ENCODE measurements at regions not wholly inside any gene's neighbourhood (a gene's known extent, or its start where the extent isn't known, plus 50 kb on each side); places are given as distances from the start of the nearest gene placed in this dataset.

DNA sequence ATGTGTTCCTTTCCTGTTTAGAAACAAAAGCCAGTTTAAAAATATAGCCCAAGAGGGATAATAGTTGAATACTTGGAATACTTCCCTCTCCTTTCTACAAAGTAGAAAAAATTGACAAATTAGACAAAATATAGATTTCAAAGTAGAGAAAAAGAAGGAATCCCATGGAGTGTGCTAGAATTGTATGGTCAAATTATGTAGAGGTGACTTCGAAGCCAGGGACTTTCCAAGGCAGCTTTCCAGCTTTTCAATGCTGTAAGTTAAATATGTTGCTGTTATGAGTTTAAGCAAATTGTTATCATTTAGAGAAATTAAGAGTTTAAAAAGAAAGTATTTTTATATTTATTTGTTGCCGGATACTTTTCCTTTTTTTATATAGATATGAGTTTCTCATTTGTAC lies 415.5 kb upstream of the OPRM1 start:
- no peak overlapping the region for H3K4me3 ChIP-seq (ENCODE audit: low read length)
- 95% methylated on average over 2 of the region's 2 CpGs; no CpG with 5 or more reads in 1 of the 2 experiments for WGBS, 2 experiments (ENCODE audit: insufficient coverage in 1 of 2, insufficient read length in 1 of 2)
- H3K9me3 Mint-ChIP-seq: no peaks in the 10 kb centered on the region
- H3K27me3 ChIP-seq (ENCODE audit: control insufficient read depth, insufficient read depth, low read length, poor library complexity, severe bottlenecking): no peaks in the 10 kb centered on the region
- no peaks in the 10 kb centered on the region for H3K36me3 Mint-ChIP-seq (ENCODE audit: low read depth)
- no peaks in the 10 kb centered on the region for H3K27me3 Mint-ChIP-seq (ENCODE audit: insufficient read depth)
- H3K9ac ChIP-seq (ENCODE audit: extremely low read depth, low read length, poor library complexity, severe bottlenecking): no peak overlapping the region
- H3K4me3 Mint-ChIP-seq: no peak overlapping the region
- peaks cover 6% of the 10 kb centered on the region for H3K4me1 Mint-ChIP-seq
- no peaks in the 10 kb centered on the region for H3K9me3 ChIP-seq (ENCODE audit: control insufficient read depth, low read length)
- peaks cover under 1% of the 10 kb centered on the region for H3K4me1 ChIP-seq (ENCODE audit: control insufficient read depth, insufficient read depth, low read length)
- DNase-seq: no peak
- H3K27ac ChIP-seq (ENCODE audit: low read depth, low read length): no peak overlapping the region
- no peak overlapping the region for H3K27ac Mint-ChIP-seq
- TF ChIP-seq, protein P1, sequence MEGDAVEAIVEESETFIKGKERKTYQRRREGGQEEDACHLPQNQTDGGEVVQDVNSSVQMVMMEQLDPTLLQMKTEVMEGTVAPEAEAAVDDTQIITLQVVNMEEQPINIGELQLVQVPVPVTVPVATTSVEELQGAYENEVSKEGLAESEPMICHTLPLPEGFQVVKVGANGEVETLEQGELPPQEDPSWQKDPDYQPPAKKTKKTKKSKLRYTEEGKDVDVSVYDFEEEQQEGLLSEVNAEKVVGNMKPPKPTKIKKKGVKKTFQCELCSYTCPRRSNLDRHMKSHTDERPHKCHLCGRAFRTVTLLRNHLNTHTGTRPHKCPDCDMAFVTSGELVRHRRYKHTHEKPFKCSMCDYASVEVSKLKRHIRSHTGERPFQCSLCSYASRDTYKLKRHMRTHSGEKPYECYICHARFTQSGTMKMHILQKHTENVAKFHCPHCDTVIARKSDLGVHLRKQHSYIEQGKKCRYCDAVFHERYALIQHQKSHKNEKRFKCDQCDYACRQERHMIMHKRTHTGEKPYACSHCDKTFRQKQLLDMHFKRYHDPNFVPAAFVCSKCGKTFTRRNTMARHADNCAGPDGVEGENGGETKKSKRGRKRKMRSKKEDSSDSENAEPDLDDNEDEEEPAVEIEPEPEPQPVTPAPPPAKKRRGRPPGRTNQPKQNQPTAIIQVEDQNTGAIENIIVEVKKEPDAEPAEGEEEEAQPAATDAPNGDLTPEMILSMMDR (conservative IDR thresholded peaks at IDR 0.05): no peak
- H3K36me3 ChIP-seq (ENCODE audit: control insufficient read depth, insufficient read depth, low read length): no peaks in the 10 kb centered on the region

DNA sequence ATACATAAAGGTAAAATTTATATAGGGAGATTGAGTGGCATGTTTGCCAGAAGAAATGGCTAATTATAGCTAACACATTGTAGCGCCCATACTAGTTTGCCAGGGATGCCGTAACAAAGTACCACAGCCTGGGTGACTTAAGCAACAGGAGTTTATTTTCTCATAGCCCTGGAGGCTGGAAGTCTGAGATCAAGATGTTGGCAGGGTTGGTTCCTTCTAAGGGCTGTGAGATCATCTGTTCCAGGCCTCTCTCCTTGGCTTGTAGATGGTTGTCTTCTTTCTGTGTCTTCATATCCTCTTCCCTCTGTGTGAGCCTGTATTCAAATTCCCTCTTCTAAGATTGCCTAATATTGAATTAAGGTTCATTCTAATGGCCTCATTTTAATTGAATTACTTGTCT lies 417.5 kb upstream of the OPRM1 start:
- Histone ChIP-seq H3K4me1 (ENCODE audit: control insufficient read depth, insufficient read depth, low read length) (no peaks in the 10 kb centered on the region), H3K9me3 (ENCODE audit: control insufficient read depth, low read length) (no peaks in the 10 kb centered on the region), H3K27me3 (ENCODE audit: control insufficient read depth, insufficient read depth, low read length, poor library complexity, severe bottlenecking) (no peaks in the 10 kb centered on the region), H3K27ac (ENCODE audit: low read depth, low read length) (no peak overlapping the region), H3K4me3 (ENCODE audit: low read length) (no peak overlapping the region), H3K9ac (ENCODE audit: extremely low read depth, low read length, poor library complexity, severe bottlenecking) (no peak overlapping the region), H3K36me3 (ENCODE audit: control insufficient read depth, insufficient read depth, low read length) (no peaks in the 10 kb centered on the region)
- peaks cover 5% of the 10 kb centered on the region for H3K4me1 Mint-ChIP-seq
- no peak overlapping the region for H3K4me3 Mint-ChIP-seq
- no peaks in the 10 kb centered on the region for H3K36me3 Mint-ChIP-seq (ENCODE audit: low read depth)
- no peaks in the 10 kb centered on the region for H3K9me3 Mint-ChIP-seq
- DNase-seq: no peak
- no peak overlapping the region for H3K27ac Mint-ChIP-seq
- TF ChIP-seq, protein P1 (conservative IDR thresholded peaks at IDR 0.05): no peak
- no peaks in the 10 kb centered on the region for H3K27me3 Mint-ChIP-seq (ENCODE audit: insufficient read depth)
- 93 to 99% methylated on average over 2 of the region's 2 CpGs for WGBS, 2 experiments (ENCODE audit: insufficient coverage in 1 of 2, insufficient read length in 1 of 2)

DNA sequence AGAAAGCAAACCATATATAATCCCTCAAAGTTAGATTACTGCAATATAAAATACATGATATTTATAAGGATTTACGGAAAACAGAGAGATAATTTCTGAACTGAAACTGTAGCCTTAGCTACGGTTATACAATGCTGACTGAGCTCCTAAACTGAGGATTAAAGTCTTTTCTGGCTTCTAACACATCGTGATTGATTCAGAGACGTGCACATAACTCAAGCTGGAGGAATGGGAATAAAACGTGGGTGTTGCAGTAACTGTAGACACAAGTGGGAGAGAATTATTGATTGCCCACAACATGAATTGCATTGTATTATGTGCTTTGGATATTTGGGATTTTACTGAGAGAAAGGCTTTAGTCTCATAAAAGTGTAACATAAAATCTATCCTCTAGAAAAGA lies 418.0 kb upstream of the OPRM1 start:
- Histone ChIP-seq H3K4me3 (ENCODE audit: low read length) (no peak overlapping the region), H3K9me3 (ENCODE audit: control insufficient read depth, low read length) (no peaks in the 10 kb centered on the region), H3K4me1 (ENCODE audit: control insufficient read depth, insufficient read depth, low read length) (no peaks in the 10 kb centered on the region), H3K27ac (ENCODE audit: low read depth, low read length) (no peak overlapping the region), H3K27me3 (ENCODE audit: control insufficient read depth, insufficient read depth, low read length, poor library complexity, severe bottlenecking) (no peaks in the 10 kb centered on the region), H3K9ac (ENCODE audit: extremely low read depth, low read length, poor library complexity, severe bottlenecking) (no peak overlapping the region), H3K36me3 (ENCODE audit: control insufficient read depth, insufficient read depth, low read length) (no peaks in the 10 kb centered on the region)
- Mint-ChIP-seq H3K9me3 (no peaks in the 10 kb centered on the region), H3K4me1 (peaks cover 5% of the 10 kb centered on the region), H3K36me3 (ENCODE audit: low read depth) (no peaks in the 10 kb centered on the region), H3K27me3 (ENCODE audit: insufficient read depth) (no peaks in the 10 kb centered on the region), H3K27ac (no peak overlapping the region), H3K4me3 (no peak overlapping the region)
- 89 to 100% methylated on average over 2 to 5 of the region's 5 CpGs for WGBS, 2 experiments (ENCODE audit: insufficient coverage in 1 of 2, insufficient read length in 1 of 2)
- DNase-seq: no peak
- TF ChIP-seq, protein P1 (conservative IDR thresholded peaks at IDR 0.05): no peak

Data from endodermal cell (in vitro differentiated cells).